ENCODE measurements at regions not wholly inside any gene's neighbourhood (a gene's known extent, or its start where the extent isn't known, plus 50 kb on each side); places are given as distances from the start of the nearest gene placed in this dataset.

GRCh38 chr12:86727160-86727559, 471.0 kb upstream of the MGAT4C start:
- Histone ChIP-seq H3K79me2 (ENCODE audit: control insufficient read depth, insufficient read depth, low read length) (no peaks in the 10 kb centered on the region), H3K9ac (ENCODE audit: low read length) (no peak overlapping the region), H3K56ac (ENCODE audit: low read length) (no peak overlapping the region), H2BK15ac (replicated peaks; ENCODE audit: low read depth) (no peak overlapping the region), H3K79me1 (ENCODE audit: low read length) (no peaks in the 10 kb centered on the region), H3K27me3 (ENCODE audit: insufficient read depth, low read length, poor library complexity) (no peaks in the 10 kb centered on the region), H3K27ac (ENCODE audit: low read depth, low read length) (no peak overlapping the region), H2BK5ac (ENCODE audit: low read length) (no peak overlapping the region), H3K4me3 (ENCODE audit: low read length) (no peak overlapping the region), H3K4me2 (ENCODE audit: low read length) (no peak overlapping the region), H4K5ac (ENCODE audit: low read length) (no peak overlapping the region), H2BK120ac (ENCODE audit: low read depth, low read length) (no peak overlapping the region), H2AK5ac (ENCODE audit: low read length) (no peak overlapping the region), H3K23ac (ENCODE audit: low read length) (no peak overlapping the region), H3K18ac (ENCODE audit: low read length) (no peak overlapping the region), H3K4me1 (ENCODE audit: control insufficient read depth, low read depth, low read length) (no peaks in the 10 kb centered on the region), H3K36me3 (ENCODE audit: control insufficient read depth, insufficient read depth, low read length) (no peaks in the 10 kb centered on the region), H3K4ac (ENCODE audit: low read depth, low read length) (no peak overlapping the region), H4K8ac (ENCODE audit: low read depth, low read length) (no peak overlapping the region)
- WGBS (ENCODE audit: extremely low coverage, insufficient coverage, low lambda C conversion rate), result no CpG with 5 or more reads among the region's 1 CpG
- DNase-seq, result no peak

DNA sequence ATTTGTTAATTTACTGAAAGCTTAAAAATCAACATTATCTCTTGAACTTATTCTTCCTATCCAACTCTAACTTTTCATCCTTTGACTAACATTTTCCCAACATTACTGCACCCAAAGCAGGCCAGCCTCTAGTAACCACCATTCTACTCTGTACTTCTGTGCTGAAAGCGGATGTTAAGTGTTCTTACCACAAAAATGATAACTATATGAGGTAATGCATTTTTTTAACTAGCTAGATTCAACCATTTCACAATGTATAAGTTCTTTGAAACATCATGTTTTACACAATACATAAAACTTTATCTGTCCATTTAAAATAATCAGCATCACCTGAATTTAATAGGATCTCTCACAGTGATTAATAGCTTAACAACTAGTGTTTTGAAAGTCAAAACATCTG, 468.5 kb upstream of the MGAT4C start:
- no peak for DNase-seq
- Histone ChIP-seq H4K5ac (ENCODE audit: low read length) (no peak overlapping the region), H2AK5ac (ENCODE audit: low read length) (no peak overlapping the region), H3K4me2 (ENCODE audit: low read length) (no peak overlapping the region), H3K4ac (ENCODE audit: low read depth, low read length) (no peak overlapping the region), H3K27me3 (ENCODE audit: insufficient read depth, low read length, poor library complexity) (no peaks in the 10 kb centered on the region), H3K23ac (ENCODE audit: low read length) (no peak overlapping the region), H3K18ac (ENCODE audit: low read length) (no peak overlapping the region), H3K56ac (ENCODE audit: low read length) (no peak overlapping the region), H3K79me2 (ENCODE audit: control insufficient read depth, insufficient read depth, low read length) (no peaks in the 10 kb centered on the region), H3K9ac (ENCODE audit: low read length) (no peak overlapping the region), H4K8ac (ENCODE audit: low read depth, low read length) (no peak overlapping the region), H3K36me3 (ENCODE audit: control insufficient read depth, insufficient read depth, low read length) (no peaks in the 10 kb centered on the region), H2BK120ac (ENCODE audit: low read depth, low read length) (no peak overlapping the region), H2BK15ac (replicated peaks; ENCODE audit: low read depth) (no peak overlapping the region), H3K79me1 (ENCODE audit: low read length) (no peaks in the 10 kb centered on the region), H2BK5ac (ENCODE audit: low read length) (no peak overlapping the region), H3K27ac (ENCODE audit: low read depth, low read length) (no peak overlapping the region), H3K4me1 (ENCODE audit: control insufficient read depth, low read depth, low read length) (no peaks in the 10 kb centered on the region), H3K4me3 (ENCODE audit: low read length) (no peak overlapping the region)
- no CpG with 5 or more reads among the region's 1 CpG for WGBS (ENCODE audit: extremely low coverage, insufficient coverage, low lambda C conversion rate)

GRCh38 chr12:86723326-86723725, 467.1 kb upstream of the MGAT4C start:
- Histone ChIP-seq H3K9ac (ENCODE audit: low read length) (no peak overlapping the region), H3K79me1 (ENCODE audit: low read length) (no peaks in the 10 kb centered on the region), H2BK120ac (ENCODE audit: low read depth, low read length) (no peak overlapping the region), H3K79me2 (ENCODE audit: control insufficient read depth, insufficient read depth, low read length) (no peaks in the 10 kb centered on the region), H3K4me2 (ENCODE audit: low read length) (no peak overlapping the region), H2AK5ac (ENCODE audit: low read length) (no peak overlapping the region), H3K27me3 (ENCODE audit: insufficient read depth, low read length, poor library complexity) (no peaks in the 10 kb centered on the region), H3K23ac (ENCODE audit: low read length) (no peak overlapping the region), H3K4ac (ENCODE audit: low read depth, low read length) (no peak overlapping the region), H2BK5ac (ENCODE audit: low read length) (no peak overlapping the region), H3K4me3 (ENCODE audit: low read length) (no peak overlapping the region), H3K27ac (ENCODE audit: low read depth, low read length) (no peak overlapping the region), H4K8ac (ENCODE audit: low read depth, low read length) (no peak overlapping the region), H2BK15ac (replicated peaks; ENCODE audit: low read depth) (no peak overlapping the region), H4K5ac (ENCODE audit: low read length) (no peak overlapping the region), H3K4me1 (ENCODE audit: control insufficient read depth, low read depth, low read length) (no peaks in the 10 kb centered on the region), H3K56ac (ENCODE audit: low read length) (no peak overlapping the region), H3K18ac (ENCODE audit: low read length) (no peak overlapping the region), H3K36me3 (ENCODE audit: control insufficient read depth, insufficient read depth, low read length) (no peaks in the 10 kb centered on the region)
- WGBS (ENCODE audit: extremely low coverage, insufficient coverage, low lambda C conversion rate), result no CpG with 5 or more reads among the region's 2 CpGs
- DNase-seq, result no peak

- Histone ChIP-seq H2BK120ac (ENCODE audit: low read depth, low read length) (no peak overlapping the region), H4K5ac (ENCODE audit: low read length) (no peak overlapping the region), H3K56ac (ENCODE audit: low read length) (no peak overlapping the region), H3K79me2 (ENCODE audit: control insufficient read depth, insufficient read depth, low read length) (no peaks in the 10 kb centered on the region), H3K4me2 (ENCODE audit: low read length) (no peak overlapping the region), H3K18ac (ENCODE audit: low read length) (no peak overlapping the region), H3K4me3 (ENCODE audit: low read length) (no peak overlapping the region), H2AK5ac (ENCODE audit: low read length) (no peak overlapping the region), H3K4ac (ENCODE audit: low read depth, low read length) (no peak overlapping the region), H3K36me3 (ENCODE audit: control insufficient read depth, insufficient read depth, low read length) (no peaks in the 10 kb centered on the region), H2BK5ac (ENCODE audit: low read length) (no peak overlapping the region), H2BK15ac (replicated peaks; ENCODE audit: low read depth) (no peak overlapping the region), H3K23ac (ENCODE audit: low read length) (no peak overlapping the region), H3K27ac (ENCODE audit: low read depth, low read length) (no peak overlapping the region), H4K8ac (ENCODE audit: low read depth, low read length) (no peak overlapping the region), H3K9ac (ENCODE audit: low read length) (no peak overlapping the region), H3K4me1 (ENCODE audit: control insufficient read depth, low read depth, low read length) (no peaks in the 10 kb centered on the region), H3K27me3 (ENCODE audit: insufficient read depth, low read length, poor library complexity) (no peaks in the 10 kb centered on the region), H3K79me1 (ENCODE audit: low read length) (no peaks in the 10 kb centered on the region)
- no CpG with 5 or more reads among the region's 5 CpGs for WGBS (ENCODE audit: extremely low coverage, insufficient coverage, low lambda C conversion rate)
- no peak for DNase-seq
Measured at GRCh38 chr12:86721713-86722397, 465.7 kb upstream of the MGAT4C start.

GRCh38 chr12:86719381-86719780, 463.2 kb upstream of the MGAT4C start:
- WGBS (ENCODE audit: extremely low coverage, insufficient coverage, low lambda C conversion rate), result no CpG with 5 or more reads among the region's 1 CpG
- no peaks in the 10 kb centered on the region for H3K27me3 ChIP-seq (ENCODE audit: insufficient read depth, low read length, poor library complexity)
- H3K79me1 ChIP-seq (ENCODE audit: low read length), result no peaks in the 10 kb centered on the region
- H3K79me2 ChIP-seq (ENCODE audit: control insufficient read depth, insufficient read depth, low read length), result no peaks in the 10 kb centered on the region
- H2BK5ac ChIP-seq (ENCODE audit: low read length), result no peak overlapping the region
- no peak overlapping the region for H4K5ac ChIP-seq (ENCODE audit: low read length)
- no peak overlapping the region for H2AK5ac ChIP-seq (ENCODE audit: low read length)
- no peak overlapping the region for H3K9ac ChIP-seq (ENCODE audit: low read length)
- no peak overlapping the region for H3K27ac ChIP-seq (ENCODE audit: low read depth, low read length)
- H2BK15ac ChIP-seq (replicated peaks; ENCODE audit: low read depth), result no peak overlapping the region
- no peak for DNase-seq
- H3K4me2 ChIP-seq (ENCODE audit: low read length), result no peak overlapping the region
- no peak overlapping the region for H3K4ac ChIP-seq (ENCODE audit: low read depth, low read length)
- H3K18ac ChIP-seq (ENCODE audit: low read length), result no peak overlapping the region
- no peak overlapping the region for H3K4me3 ChIP-seq (ENCODE audit: low read length)
- no peaks in the 10 kb centered on the region for H3K4me1 ChIP-seq (ENCODE audit: control insufficient read depth, low read depth, low read length)
- no peak overlapping the region for H3K23ac ChIP-seq (ENCODE audit: low read length)
- no peak overlapping the region for H3K56ac ChIP-seq (ENCODE audit: low read length)
- H4K8ac ChIP-seq (ENCODE audit: low read depth, low read length), result no peak overlapping the region
- no peak overlapping the region for H2BK120ac ChIP-seq (ENCODE audit: low read depth, low read length)
- no peaks in the 10 kb centered on the region for H3K36me3 ChIP-seq (ENCODE audit: control insufficient read depth, insufficient read depth, low read length)

DNA sequence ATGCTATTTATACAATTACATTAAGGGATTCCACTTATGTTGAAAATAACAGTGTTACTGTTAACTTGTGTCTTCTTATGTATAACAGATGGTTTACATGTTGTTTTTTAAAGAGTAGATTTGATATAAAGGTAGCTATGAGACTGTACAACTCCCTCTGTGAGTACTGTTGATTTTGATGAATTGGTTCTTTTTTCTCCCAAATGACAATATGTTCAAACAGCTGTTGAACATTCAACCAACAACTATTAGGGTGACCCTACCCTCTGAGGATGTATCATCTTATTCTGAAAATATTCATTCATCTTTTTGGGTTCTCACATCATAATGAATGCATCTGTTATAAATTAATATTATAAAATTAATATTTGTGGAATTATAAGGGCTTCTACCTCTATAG, 456.9 kb upstream of the MGAT4C start:
- no peak overlapping the region for H3K18ac ChIP-seq (ENCODE audit: low read length)
- H3K36me3 ChIP-seq (ENCODE audit: control insufficient read depth, insufficient read depth, low read length), result no peaks in the 10 kb centered on the region
- no peaks in the 10 kb centered on the region for H3K27me3 ChIP-seq (ENCODE audit: insufficient read depth, low read length, poor library complexity)
- H2BK120ac ChIP-seq (ENCODE audit: low read depth, low read length), result no peak overlapping the region
- H3K56ac ChIP-seq (ENCODE audit: low read length), result no peak overlapping the region
- no peaks in the 10 kb centered on the region for H3K79me2 ChIP-seq (ENCODE audit: control insufficient read depth, insufficient read depth, low read length)
- H2BK15ac ChIP-seq (replicated peaks; ENCODE audit: low read depth), result no peak overlapping the region
- H3K4ac ChIP-seq (ENCODE audit: low read depth, low read length), result no peak overlapping the region
- no peak overlapping the region for H3K9ac ChIP-seq (ENCODE audit: low read length)
- H3K4me2 ChIP-seq (ENCODE audit: low read length), result no peak overlapping the region
- H3K23ac ChIP-seq (ENCODE audit: low read length), result no peak overlapping the region
- no peak overlapping the region for H3K27ac ChIP-seq (ENCODE audit: low read depth, low read length)
- no peak overlapping the region for H3K4me3 ChIP-seq (ENCODE audit: low read length)
- no peak overlapping the region for H2BK5ac ChIP-seq (ENCODE audit: low read length)
- no peaks in the 10 kb centered on the region for H3K4me1 ChIP-seq (ENCODE audit: control insufficient read depth, low read depth, low read length)
- H2AK5ac ChIP-seq (ENCODE audit: low read length), result no peak overlapping the region
- H3K79me1 ChIP-seq (ENCODE audit: low read length), result no peaks in the 10 kb centered on the region
- H4K5ac ChIP-seq (ENCODE audit: low read length), result no peak overlapping the region
- no peak overlapping the region for H4K8ac ChIP-seq (ENCODE audit: low read depth, low read length)
- DNase-seq, result no peak

Measured in mesendoderm (in vitro differentiated cells).